H1 (cell line): ENCODE measurements at regions not wholly inside any gene's neighbourhood (a gene's known extent, or its start where the extent isn't known, plus 50 kb on each side); places are given as distances from the start of the nearest gene placed in this dataset.

Experiments used
- CTCF ChIA-PET: fragments of 300-600 bp; sonication (Branson Sonifier 250); formaldehyde crosslinking; loops from one replicate; lab custom pipeline; 2021; ENCODE audit not compliant: partially characterized antibody; lab: Charles Lee
- POLR2A ChIA-PET: fragments of 300-600 bp; sonication (Branson Sonifier 250); formaldehyde crosslinking; loops from one replicate; lab custom pipeline; 2021; ENCODE audit warnings: inconsistent platforms; ENCODE audit not compliant: partially characterized antibody; lab: Charles Lee
- DNase-seq, 2 experiments: peaks; one replicate each; pipeline versions ENCODE4 v3.0.0 to v3.0.0-alpha.2; 2010 to 2022; ENCODE audit warnings: low spot score in 2 of 2, low read depth in 1 of 2, mixed read lengths in 1 of 2
- FAIRE-seq: peaks from 2 replicates; lab custom pipeline; 2011; peaks lifted over from hg19 to GRCh38; lab: Jason Lieb, UNC
- H2AFZ ChIP-seq: 2 replicates; pipeline ENCODE4 v1.8.1; 2012; ENCODE audit warnings: low read length, inconsistent platforms
- H2AK5ac ChIP-seq: 2 replicates; pipeline ENCODE4 v1.6.1; 2013; ENCODE audit warnings: low read depth, low read length
- H2BK120ac ChIP-seq: replicated peaks from 2 replicates; pipeline ENCODE3; 2013; ENCODE audit warnings: low read depth, low read length, inconsistent platforms
- H2BK12ac ChIP-seq: 2 replicates; pipeline ENCODE4 v1.6.1; 2013; ENCODE audit warnings: low read depth, low read length
- H2BK15ac ChIP-seq: 2 replicates; pipeline ENCODE4 v1.6.1; 2013; ENCODE audit warnings: low read length
- H2BK20ac ChIP-seq: 2 replicates; pipeline ENCODE4 v1.6.1; 2013; ENCODE audit warnings: low read length
- H2BK5ac ChIP-seq: 2 replicates; pipeline ENCODE4 v1.6.1; 2013; ENCODE audit warnings: low read depth, low read length
- H3K14ac ChIP-seq: 2 replicates; pipeline ENCODE4 v1.6.1; 2013; ENCODE audit warnings: inconsistent platforms; ENCODE audit not compliant: insufficient read length
- H3K18ac ChIP-seq: 2 replicates; pipeline ENCODE4 v1.6.1; 2013; ENCODE audit warnings: low read length; ENCODE audit errors: extremely low read depth
- H3K23ac ChIP-seq: 2 replicates; pipeline ENCODE4 v1.6.1; 2013; ENCODE audit warnings: inconsistent platforms; ENCODE audit not compliant: insufficient read length
- H3K23me2 ChIP-seq: 2 replicates; pipeline ENCODE4 v1.6.1; 2013; ENCODE audit warnings: low read depth, low read length
- H3K27ac ChIP-seq: 2 replicates; pipeline ENCODE4 v1.6.1; 2011; ENCODE audit warnings: low read depth, low read length, inconsistent platforms
- H3K27me3 ChIP-seq, 4 experiments: replicated peaks in 1 of 4; 1 replicate in 1 of 4; 2 replicates in 3 of 4; pipeline versions ENCODE4 v1.6.1 to v1.8.1; 2011 to 2013; ENCODE audit warnings: low read length in 3 of 4, mild to moderate bottlenecking in 3 of 4, inconsistent platforms in 2 of 4, mixed read lengths in 2 of 4, moderate library complexity in 1 of 4; ENCODE audit not compliant: control insufficient read depth in 3 of 4, insufficient read depth in 3 of 4; ENCODE audit errors: extremely low read depth in 1 of 4
- H3K36me3 ChIP-seq, 4 experiments: 2 replicates each; pipeline versions ENCODE4 v1.6.1 to v1.8.1; 2011 to 2013; ENCODE audit warnings: mild to moderate bottlenecking in 4 of 4, low read length in 3 of 4, moderate library complexity in 2 of 4, control low read depth in 1 of 4, inconsistent platforms in 1 of 4; ENCODE audit not compliant: insufficient read depth in 4 of 4, control insufficient read depth in 2 of 4
- H3K4ac ChIP-seq: replicated peaks from 2 replicates; pipeline ENCODE3; 2013; ENCODE audit warnings: low read length, low read depth, mixed read lengths, inconsistent platforms; ENCODE audit not compliant: insufficient read length
- H3K4me1 ChIP-seq, 4 experiments: replicated peaks in 1 of 4; 1 replicate in 1 of 4; 2 replicates in 3 of 4; pipeline versions ENCODE4 v1.6.1 to v1.8.1; 2011 to 2013; ENCODE audit warnings: low read length in 3 of 4, inconsistent platforms in 2 of 4, mixed read lengths in 1 of 4; ENCODE audit not compliant: insufficient read depth in 4 of 4, control insufficient read depth in 3 of 4
- H3K4me2 ChIP-seq, 2 experiments: 2 replicates each; pipeline versions ENCODE4 v1.6.1 to v1.8.1; 2011 to 2013; ENCODE audit warnings: low read depth in 2 of 2, low read length in 2 of 2, control low read depth in 1 of 2, inconsistent platforms in 1 of 2, mild to moderate bottlenecking in 1 of 2; ENCODE audit not compliant: insufficient read depth in 1 of 2
- H3K4me3 ChIP-seq, 4 experiments: fragments of 200-600, 300-600 bp in 1 of 4; sonication (generic), shearing (Covaris generic), sonication (Bioruptor Twin) in 1 of 4; 2 replicates each; pipeline versions ENCODE4 v1.5.1 to v1.8.1; 2011 to 2016; ENCODE audit warnings: low read length in 4 of 4, low read depth in 3 of 4, control low read depth in 2 of 4, inconsistent platforms in 2 of 4, mild to moderate bottlenecking in 2 of 4, mixed read lengths in 1 of 4, moderate library complexity in 1 of 4; ENCODE audit not compliant: insufficient read depth in 2 of 4; ENCODE audit errors: extremely low read depth in 1 of 4
- H3K56ac ChIP-seq: replicated peaks from 2 replicates; pipeline ENCODE3; 2013; ENCODE audit warnings: low read depth, mild to moderate bottlenecking, mixed read lengths, low read length, inconsistent platforms; ENCODE audit not compliant: insufficient read length
- H3K79me1 ChIP-seq: 2 replicates; pipeline ENCODE4 v1.6.1; 2013; ENCODE audit warnings: low read depth, low read length, control low read depth
- H3K79me2 ChIP-seq, 2 experiments: 2 replicates each; pipeline versions ENCODE4 v1.6.1 to v1.8.1; 2012 to 2013; ENCODE audit warnings: low read length in 2 of 2, mild to moderate bottlenecking in 2 of 2, inconsistent platforms in 1 of 2; ENCODE audit not compliant: insufficient read depth in 2 of 2, control insufficient read depth in 1 of 2
- H3K9ac ChIP-seq, 4 experiments: replicated peaks in 1 of 4; 1 replicate in 1 of 4; 2 replicates in 3 of 4; pipeline versions ENCODE4 v1.6.1 to v1.8.1; 2011 to 2013; ENCODE audit warnings: low read depth in 3 of 4, low read length in 3 of 4, control low read depth in 2 of 4, mild to moderate bottlenecking in 2 of 4, moderate library complexity in 2 of 4, inconsistent platforms in 1 of 4; ENCODE audit errors: extremely low read depth in 1 of 4
- H3K9me3 ChIP-seq, 2 experiments: 2 replicates each; pipeline versions ENCODE4 v1.6.1 to v1.8.1; 2012 to 2013; ENCODE audit warnings: mild to moderate bottlenecking in 2 of 2, moderate library complexity in 2 of 2, control low read depth in 1 of 2, inconsistent platforms in 1 of 2, low read depth in 1 of 2, low read length in 1 of 2, mixed read lengths in 1 of 2; ENCODE audit not compliant: insufficient read depth in 2 of 2
- H4K20me1 ChIP-seq, 2 experiments: replicated peaks in 1 of 2; 2 replicates each; pipeline versions ENCODE3 to v1.8.1; 2011 to 2013; ENCODE audit warnings: inconsistent platforms in 2 of 2, low read length in 2 of 2, mild to moderate bottlenecking in 1 of 2; ENCODE audit not compliant: insufficient read depth in 2 of 2, control insufficient read depth in 1 of 2
- H4K5ac ChIP-seq: 2 replicates; pipeline ENCODE4 v1.6.1; 2013; ENCODE audit warnings: low read length, low read depth, mixed read lengths, inconsistent platforms; ENCODE audit not compliant: insufficient read length
- H4K8ac ChIP-seq: 2 replicates; pipeline ENCODE4 v1.8.0; 2013; ENCODE audit warnings: mild to moderate bottlenecking, moderate library complexity, low read length, inconsistent platforms; ENCODE audit not compliant: insufficient read depth; ENCODE audit errors: extremely low read depth
- H4K91ac ChIP-seq: replicated peaks from 2 replicates; pipeline ENCODE3; 2013; ENCODE audit warnings: low read length, mixed read lengths, inconsistent platforms; ENCODE audit not compliant: insufficient read length
- BRCA1 ChIP-seq: IDR thresholded peaks from 2 replicates; pipeline ENCODE4 v1.6.1; 2012; ENCODE audit warnings: low read depth, low read length, improper control_type of control experiment
- CHD2 ChIP-seq: IDR thresholded peaks from 2 replicates; pipeline ENCODE4 v1.6.1; 2012; ENCODE audit warnings: low read length, improper control_type of control experiment
- CREB1 ChIP-seq: IDR thresholded peaks from 2 replicates; pipeline ENCODE4 v1.6.1; 2012; ENCODE audit warnings: inconsistent platforms
- CTCF ChIP-seq, 3 experiments: IDR thresholded peaks; 1 replicate in 2 of 3; 2 replicates in 1 of 3; pipeline versions ENCODE4 v1.5.1 to v1.6.1; 2011; ENCODE audit warnings: low read length in 3 of 3, mild to moderate bottlenecking in 3 of 3, inconsistent platforms in 2 of 3, low read depth in 1 of 3, moderate library complexity in 1 of 3; ENCODE audit not compliant: insufficient read depth in 1 of 3; ENCODE audit errors: control extremely low read depth in 1 of 3
- RAD21 ChIP-seq, 2 experiments: IDR thresholded peaks in 1 of 2; conservative IDR thresholded peaks in 1 of 2; 2 replicates each; pipeline ENCODE4 v1.6.1; 2011; ENCODE audit warnings: low read depth in 2 of 2, low read length in 2 of 2, improper control_type of control experiment in 1 of 2, inconsistent platforms in 1 of 2, mild to moderate bottlenecking in 1 of 2, moderate library complexity in 1 of 2
- SP2 ChIP-seq: IDR thresholded peaks from 2 replicates; pipeline ENCODE4 v1.6.1; 2012; ENCODE audit warnings: mild to moderate bottlenecking, low read length, inconsistent platforms
- TEAD4 ChIP-seq: IDR thresholded peaks from 2 replicates; pipeline ENCODE4 v1.6.1; 2012; ENCODE audit warnings: low read depth, low read length, inconsistent platforms, mixed read lengths
- WGBS, 2 experiments: shearing (Covaris generic) in 1 of 2; methylation state at CpG; one replicate each; pipeline versions ENCODE4 v1.1.6 to v1.1.7; 2013 to 2015; ENCODE audit warnings: low lambda C conversion rate in 2 of 2, mixed read lengths in 2 of 2, inconsistent platforms in 1 of 2, low coverage in 1 of 2, missing lambda C conversion rate in 1 of 2; ENCODE audit not compliant: insufficient replicate concordance in 2 of 2, insufficient coverage in 1 of 2, insufficient read length in 1 of 2; ENCODE audit errors: extremely low coverage in 1 of 2, missing lambda C conversion rate in 1 of 2; 5-methylcytosine and 5-hydroxymethylcytosine counted together

GRCh38 chr16:35431829-35432663 lies 1972.6 kb downstream of the TP53TG3F start:
- H3K14ac ChIP-seq, result no peak overlapping the region
- no peak overlapping the region for H3K4ac ChIP-seq
- H3K27me3 ChIP-seq, result no peaks in the 10 kb centered on the region
- no peak overlapping the region for H4K5ac ChIP-seq
- no peak overlapping the region for H3K56ac ChIP-seq
- POLR2A ChIA-PET, result no interaction called here
- no peak overlapping the region for H4K8ac ChIP-seq
- no peaks in the 10 kb centered on the region; a peak in 1 of 8 replicates for H3K36me3 ChIP-seq
- TF ChIP-seq TEAD4 (no peak), SP2 (no peak), CREB1 (no peak), BRCA1 (no peak), RAD21 (IDR thresholded peaks at IDR 0.05 in 1 of 2, conservative IDR thresholded peaks at IDR 0.05 in 1 of 2; ENCODE audit: low read depth in 2 of 2, low read length in 2 of 2) (peak; percentile 50 to 60), CTCF (IDR thresholded peaks at IDR 0.05; ENCODE audit: control extremely low read depth in 1 of 3, insufficient read depth in 1 of 3, low read depth in 1 of 3, low read length in 3 of 3) (peak; percentile 24 to 82 (median 63); a peak in 3 of 4 replicates), CHD2 (no peak)
- CTCF ChIA-PET, result no interaction called here
- no peaks in the 10 kb centered on the region for H4K20me1 ChIP-seq
- no peak overlapping the region for H2BK20ac ChIP-seq
- H3K4me1 ChIP-seq, result no peaks in the 10 kb centered on the region
- H3K9ac ChIP-seq, result no peak overlapping the region
- no peaks in the 10 kb centered on the region for H3K23me2 ChIP-seq
- no peak overlapping the region for H2AK5ac ChIP-seq
- no peak overlapping the region for H2BK15ac ChIP-seq
- FAIRE-seq, result no peak
- H3K4me3 ChIP-seq, result no peak overlapping the region
- WGBS, 2 experiments, result 16% methylated on average over 4 of the region's 4 CpGs; no CpG with 5 or more reads in 1 of the 2 experiments
- peaks cover 73 to 83% of the 10 kb centered on the region in 2 experiments for H3K9me3 ChIP-seq
- no peak overlapping the region for H3K18ac ChIP-seq
- no peaks in the 10 kb centered on the region for H3K79me2 ChIP-seq
- no peak overlapping the region for H3K27ac ChIP-seq
- DNase-seq, result peak in 1 of 2 experiments; percentile 57
- no peaks in the 10 kb centered on the region for H3K79me1 ChIP-seq
- no peak overlapping the region for H3K4me2 ChIP-seq
- H2BK12ac ChIP-seq, result no peak overlapping the region
- no peak overlapping the region for H3K23ac ChIP-seq
- H2BK5ac ChIP-seq, result no peak overlapping the region
- no peak overlapping the region for H2BK120ac ChIP-seq
- H2AFZ ChIP-seq, result no peak overlapping the region
- no peak overlapping the region for H4K91ac ChIP-seq
